Astrocyte of the cerebellum (primary cell): ENCODE measurements at regions not wholly inside any gene's neighbourhood (a gene's known extent, or its start where the extent isn't known, plus 50 kb on each side); places are given as distances from the start of the nearest gene placed in this dataset.
"Not testable (repeated sequence)": the region's sequence is repeated elsewhere in the genome, so short reads cannot be mapped to it uniquely, and the experiment has no call there.

ENCODE experiments used
- DNase-seq: peaks from one replicate; pipeline ENCODE4 v3.0.0-alpha.2; 2011; ENCODE audit warnings: low read depth
- H3K4me3 ChIP-seq: 2 replicates; pipeline ENCODE4 v1.5.1; 2011; ENCODE audit warnings: mild to moderate bottlenecking, low read depth, low read length, moderate library complexity
- in situ Hi-C: cut with HindIII; loops from 2 replicates; pipeline ENCODE4 v1.10.0; 2017; ENCODE audit warnings: low sequenced_read_pairs
- TF ChIP-seq, protein P1 (sequence below): IDR thresholded peaks from 2 replicates; pipeline ENCODE4 v1.5.1; 2012; ENCODE audit warnings: low read length, low read depth, moderate library complexity, mild to moderate bottlenecking; ENCODE audit errors: missing control alignments

DNA sequence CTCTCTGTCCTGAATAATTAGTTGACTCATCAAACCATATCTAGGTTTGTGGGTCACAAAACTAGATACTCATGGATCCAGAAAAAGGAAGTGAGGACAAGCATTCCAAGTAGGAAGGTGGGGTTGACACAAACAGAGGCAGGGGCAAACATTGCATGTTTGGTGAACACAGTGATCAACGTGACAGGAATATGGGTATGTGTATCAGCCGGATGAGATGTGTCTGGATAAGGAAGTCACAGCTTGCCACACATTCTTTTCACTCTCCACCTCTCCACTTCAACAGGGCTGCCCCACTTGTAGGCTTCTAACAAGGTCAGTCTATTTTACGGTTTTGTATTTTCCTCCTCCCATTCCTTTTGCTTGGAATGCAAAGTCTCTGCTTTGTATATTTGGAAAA is 319.0 kb downstream of the CYRIA start:
- no peak for DNase-seq
- H3K4me3 ChIP-seq = no peak overlapping the region
- TF ChIP-seq, protein P1, sequence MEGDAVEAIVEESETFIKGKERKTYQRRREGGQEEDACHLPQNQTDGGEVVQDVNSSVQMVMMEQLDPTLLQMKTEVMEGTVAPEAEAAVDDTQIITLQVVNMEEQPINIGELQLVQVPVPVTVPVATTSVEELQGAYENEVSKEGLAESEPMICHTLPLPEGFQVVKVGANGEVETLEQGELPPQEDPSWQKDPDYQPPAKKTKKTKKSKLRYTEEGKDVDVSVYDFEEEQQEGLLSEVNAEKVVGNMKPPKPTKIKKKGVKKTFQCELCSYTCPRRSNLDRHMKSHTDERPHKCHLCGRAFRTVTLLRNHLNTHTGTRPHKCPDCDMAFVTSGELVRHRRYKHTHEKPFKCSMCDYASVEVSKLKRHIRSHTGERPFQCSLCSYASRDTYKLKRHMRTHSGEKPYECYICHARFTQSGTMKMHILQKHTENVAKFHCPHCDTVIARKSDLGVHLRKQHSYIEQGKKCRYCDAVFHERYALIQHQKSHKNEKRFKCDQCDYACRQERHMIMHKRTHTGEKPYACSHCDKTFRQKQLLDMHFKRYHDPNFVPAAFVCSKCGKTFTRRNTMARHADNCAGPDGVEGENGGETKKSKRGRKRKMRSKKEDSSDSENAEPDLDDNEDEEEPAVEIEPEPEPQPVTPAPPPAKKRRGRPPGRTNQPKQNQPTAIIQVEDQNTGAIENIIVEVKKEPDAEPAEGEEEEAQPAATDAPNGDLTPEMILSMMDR = no peak
- in situ Hi-C loops = no loop called here

DNA sequence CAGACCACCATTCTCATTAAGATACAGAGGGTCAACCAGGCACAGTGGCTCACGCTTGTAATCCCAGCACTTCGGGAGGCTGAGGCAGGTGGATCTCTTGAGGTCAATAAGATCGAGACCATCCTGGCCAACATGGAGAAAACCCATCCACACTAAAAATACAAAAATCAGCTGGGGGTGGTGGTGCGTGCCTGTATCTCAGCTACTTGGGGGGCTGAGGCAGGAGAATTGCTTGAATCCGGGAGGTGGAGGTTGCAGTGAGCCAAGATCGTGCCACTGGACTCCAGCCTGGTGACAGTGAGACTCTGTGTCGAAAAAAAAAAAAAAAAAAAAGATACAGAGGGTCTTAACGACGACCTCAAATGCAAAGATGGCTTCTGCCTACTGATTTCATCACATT is 320.4 kb downstream of the CYRIA start:
- H3K4me3 ChIP-seq, in situ Hi-C loops, DNase-seq: not testable (repeated sequence)

DNA sequence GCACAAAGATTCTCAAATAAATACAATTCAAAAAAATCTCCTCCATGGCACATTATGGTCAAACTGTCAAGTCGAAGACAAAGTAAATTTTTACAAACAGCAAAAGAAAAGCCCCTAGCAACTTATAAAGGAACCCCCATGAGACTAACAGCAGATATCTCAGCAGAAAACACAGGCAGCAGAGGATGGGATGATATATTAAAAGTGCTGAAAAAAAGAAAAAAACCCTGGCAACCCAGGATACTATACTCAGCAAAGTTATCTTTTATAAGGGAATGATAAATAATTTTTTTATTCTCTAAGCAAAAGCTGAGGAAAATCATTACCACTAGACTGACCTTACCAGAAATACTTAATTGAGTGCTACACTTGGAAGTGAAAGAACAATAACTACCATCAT is 326.4 kb downstream of the CYRIA start:
- TF ChIP-seq, protein P1 = no peak
- in situ Hi-C loops = no loop called here
- H3K4me3 ChIP-seq = no peak overlapping the region
- no peak for DNase-seq

DNA sequence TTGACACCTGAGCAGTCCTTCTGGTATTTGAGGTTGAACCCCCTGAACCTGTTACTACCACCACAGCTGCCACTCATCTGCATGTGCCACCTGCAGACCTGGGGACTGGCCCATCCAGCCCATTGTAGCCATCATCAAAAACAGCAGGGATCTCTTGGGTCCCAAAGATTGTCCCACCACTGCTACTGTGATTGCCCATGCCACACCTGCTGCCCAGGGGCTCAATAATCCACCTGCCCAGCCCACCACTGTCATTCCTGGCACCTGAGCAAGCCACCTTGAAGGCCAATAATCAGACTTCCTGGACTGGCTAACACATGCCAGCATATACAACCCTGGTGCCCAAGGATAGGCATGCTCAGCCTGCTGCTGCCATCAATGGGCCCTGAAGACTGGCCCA is 327.6 kb downstream of the CYRIA start:
- in situ Hi-C loops = no loop called here
- no peak for DNase-seq
- TF ChIP-seq, protein P1 = no peak
- no peak overlapping the region for H3K4me3 ChIP-seq

DNA sequence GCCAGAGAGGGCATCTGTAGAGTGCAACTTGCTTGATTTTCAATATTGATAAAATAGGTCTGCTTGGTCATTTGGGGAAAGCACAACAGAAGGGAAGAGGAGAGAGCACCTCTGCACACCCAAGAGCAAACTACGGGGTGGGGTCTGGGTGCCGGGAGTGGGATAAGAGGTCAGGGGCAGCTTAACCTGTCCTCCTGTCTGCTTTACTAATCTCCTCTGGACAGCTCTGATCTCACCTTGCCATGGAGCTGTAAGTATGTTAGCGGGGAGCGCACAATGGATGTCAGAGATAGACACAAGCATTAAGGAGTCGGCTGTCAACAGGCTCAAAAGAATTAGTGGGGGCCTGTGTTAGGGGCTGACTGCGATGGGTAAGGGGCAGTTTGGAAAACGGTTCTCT is 328.7 kb downstream of the CYRIA start:
- H3K4me3 ChIP-seq = no peak overlapping the region
- in situ Hi-C loops = no loop called here
- no peak for DNase-seq
- TF ChIP-seq, protein P1 = no peak

DNA sequence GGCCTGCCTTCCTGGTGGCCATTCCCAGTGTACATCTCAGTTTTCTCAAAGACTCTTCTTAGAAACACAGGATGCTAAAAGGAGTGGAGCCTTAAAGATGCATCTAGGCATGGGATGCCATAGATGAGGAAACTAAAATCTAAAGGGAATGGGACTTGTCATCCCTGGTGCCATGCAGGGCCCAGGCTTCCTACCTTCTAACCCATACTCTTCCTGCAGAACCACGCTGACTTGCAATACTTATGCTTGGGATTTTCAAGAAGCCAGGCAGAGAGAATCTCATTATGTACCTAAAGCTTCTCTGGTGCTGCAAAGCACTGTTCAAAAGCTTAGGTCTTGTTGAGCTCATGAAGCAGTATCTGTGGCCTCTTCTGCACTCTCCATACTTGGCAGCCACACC is 329.1 kb downstream of the CYRIA start:
- no peak overlapping the region for H3K4me3 ChIP-seq
- DNase-seq = no peak
- TF ChIP-seq, protein P1 = no peak
- in situ Hi-C loops = no loop called here

DNA sequence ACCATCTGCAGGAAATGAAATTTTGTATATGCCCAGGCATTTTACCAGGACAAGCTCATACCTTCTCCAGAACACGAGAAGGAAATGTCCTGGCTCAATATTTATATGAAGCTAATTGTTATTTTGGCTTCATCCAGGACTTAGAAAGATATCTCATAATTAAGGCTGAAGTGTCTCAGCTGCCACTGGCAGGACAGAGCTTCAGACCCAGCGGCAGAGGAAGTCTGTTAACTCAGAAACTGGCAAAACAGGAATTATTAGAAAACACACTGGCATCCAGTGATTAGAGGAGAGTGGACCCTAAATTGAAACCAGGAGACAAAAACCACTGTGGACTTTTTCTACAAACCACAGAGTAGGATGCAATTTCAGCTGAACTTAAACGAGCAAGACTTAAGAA is 329.7 kb downstream of the CYRIA start:
- in situ Hi-C loops = no loop called here
- TF ChIP-seq, protein P1 = no peak
- no peak overlapping the region for H3K4me3 ChIP-seq
- no peak for DNase-seq
